ENCODE measurements at regions not wholly inside any gene's neighbourhood (a gene's known extent, or its start where the extent isn't known, plus 50 kb on each side); places are given as distances from the start of the nearest gene placed in this dataset.

GRCh38 chr3:98966434-98966833 is 64.9 kb upstream of the DCBLD2 start:
- DNase-seq (ENCODE audit: low spot score) = no peak

GRCh38 chr3:98964784-98965183 is 63.3 kb upstream of the DCBLD2 start:
- peak; percentile 39 for DNase-seq (ENCODE audit: low spot score)

GRCh38 chr3:98963546-98963945 is 62.1 kb upstream of the DCBLD2 start:
- DNase-seq (ENCODE audit: low spot score) = peak; percentile 63

DNA sequence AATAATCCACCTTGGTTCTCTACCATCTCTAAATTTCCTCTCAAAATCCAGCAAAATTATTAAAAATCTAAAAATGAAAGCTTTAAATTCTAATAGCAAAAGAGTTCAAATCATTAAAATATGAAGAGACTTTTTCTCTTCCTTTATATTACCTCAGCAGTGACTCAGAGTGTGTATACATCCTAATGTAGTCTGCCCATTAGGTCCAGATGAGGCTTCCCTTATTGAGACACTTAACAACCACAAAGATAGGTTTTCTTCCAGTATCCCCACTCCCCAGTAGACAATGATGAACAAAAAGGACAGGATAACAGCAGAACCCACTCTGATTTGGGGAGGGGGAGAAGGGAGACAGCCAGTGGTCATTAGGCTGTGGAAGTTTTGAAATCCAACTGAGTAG is 61.5 kb upstream of the DCBLD2 start:
- no peak for DNase-seq (ENCODE audit: low spot score)

GRCh38 chr3:98962189-98962930 is 60.9 kb upstream of the DCBLD2 start:
- no peak for DNase-seq (ENCODE audit: low spot score)

GRCh38 chr3:98961161-98962155 is 60.0 kb upstream of the DCBLD2 start:
- no peak for DNase-seq (ENCODE audit: low spot score)

DNA sequence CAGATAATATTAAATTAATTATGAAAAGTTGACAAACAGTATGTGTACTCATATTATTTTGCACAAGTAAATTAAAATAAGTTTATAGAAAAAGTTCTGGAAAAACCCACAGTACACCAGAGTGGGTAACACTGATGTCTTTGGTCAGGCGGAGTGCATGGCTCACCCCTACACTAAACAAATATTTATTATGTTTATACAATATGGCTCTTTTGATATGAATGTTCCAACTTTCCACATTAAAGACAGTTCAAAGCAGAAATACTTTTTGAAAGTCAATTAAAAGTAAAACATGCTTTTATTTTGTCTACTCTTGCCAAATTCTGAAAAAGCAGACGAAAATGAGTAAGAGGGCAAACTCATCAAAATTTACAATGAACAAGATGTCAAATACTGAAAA is 56.2 kb upstream of the DCBLD2 start:
- no peak for DNase-seq (ENCODE audit: low spot score)

GRCh38 chr3:98956008-98956407 is 54.5 kb upstream of the DCBLD2 start:
- DNase-seq (ENCODE audit: low spot score) = no peak

DNA sequence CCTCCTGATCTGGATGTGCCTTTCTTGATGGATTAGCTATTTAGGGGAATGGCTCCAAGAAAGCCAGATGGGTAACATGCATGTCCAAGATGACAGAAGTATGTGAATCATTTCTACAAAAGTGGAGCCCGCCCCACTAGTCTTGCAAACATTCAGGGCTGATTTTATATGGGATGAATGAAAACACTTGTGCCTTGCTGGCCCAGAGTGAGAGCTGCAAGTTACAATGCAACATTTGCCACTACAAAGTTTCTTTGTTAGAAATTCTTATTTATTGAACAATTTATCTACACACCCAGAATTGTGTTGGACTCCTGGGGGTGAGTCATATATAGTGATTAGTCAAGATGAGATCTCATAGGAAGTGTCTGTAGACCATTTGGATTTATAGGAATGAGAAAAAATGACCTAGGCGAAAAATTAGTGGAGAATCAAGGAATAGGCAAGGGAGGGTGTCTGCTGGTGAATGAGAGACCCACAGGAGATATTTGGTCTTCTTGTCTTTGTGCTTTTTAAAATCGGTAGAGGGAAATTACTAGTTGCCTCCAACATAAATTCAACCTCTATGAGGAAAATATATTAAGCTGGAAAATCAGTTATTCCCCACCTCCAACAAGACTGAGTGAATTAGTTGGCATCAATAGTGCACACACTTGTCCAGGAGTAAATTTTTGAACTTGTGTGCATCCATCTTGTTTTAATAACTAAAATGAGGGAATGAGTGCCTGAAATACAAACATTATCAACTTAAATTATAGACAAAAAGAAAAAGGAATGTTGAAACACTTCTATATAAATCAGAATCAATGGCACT is 53.5 kb upstream of the DCBLD2 start:
- no peak for DNase-seq (ENCODE audit: low spot score)

- DNase-seq (ENCODE audit: low spot score) = no peak
These were observed 52.7 kb upstream of the DCBLD2 start for GRCh38 chr3:98954242-98954641.

- DNase-seq (ENCODE audit: low spot score) = no peak
These were observed 50.9 kb upstream of the DCBLD2 start for GRCh38 chr3:98952404-98952803.
